ENCODE measurements at regions not wholly inside any gene's neighbourhood (a gene's known extent, or its start where the extent isn't known, plus 50 kb on each side); places are given as distances from the start of the nearest gene placed in this dataset.

GRCh38 chr12:19937161-19937560 lies 431.2 kb upstream of the PDE3A start:
- TF ChIP-seq SP1 (IDR thresholded peaks at IDR 0.05) = no peak
- TF ChIP-seq FOXK2 (IDR thresholded peaks at IDR 0.05) = no peak

Measured in HEK293T (cell line).